K562 (cell line): ENCODE measurements at regions not wholly inside any gene's neighbourhood (a gene's known extent, or its start where the extent isn't known, plus 50 kb on each side); places are given as distances from the start of the nearest gene placed in this dataset.

Experiments used
- ATAC-seq: fragments of 200-7000 bp; cut with Tn5 transposase; 3 replicates; pipeline ENCODE4 v1.9.1; 2020; ENCODE audit warnings: moderate library complexity
- BruUV-seq: library from RNA; stranded (reverse); fragments of 400-500 nt; replicated peaks from 2 replicates; lab custom pipeline; 2021; lab: Mats Ljungman, UMichigan
- CTCF ChIA-PET: fragments of 300-600 bp; formaldehyde crosslinking; extraction: SDS; loops from one replicate; lab custom pipeline; 2021; ENCODE audit warnings: low intra/inter-chr PET ratio; lab: Yijun Ruan, JAX
- POLR2A ChIA-PET: fragments of 300-600, 350-650 bp; sonication (Branson Sonifier 250); formaldehyde crosslinking; extraction: SDS; loops from one replicate; lab custom pipeline; 2021; ENCODE audit warnings: antibody characterized with exemption, inconsistent platforms; lab: Yijun Ruan, JAX
- DNase-seq, 4 experiments: peaks; one replicate each; pipeline versions ENCODE4 v3.0.0 to v3.0.0-alpha.2; 2011 to 2018; ENCODE audit warnings: low spot score in 3 of 4, mixed read lengths in 3 of 4; ENCODE audit errors: extremely low read depth in 1 of 4
- FAIRE-seq: peaks from 2 replicates; lab custom pipeline; 2011; peaks lifted over from hg19 to GRCh38; lab: Jason Lieb, UNC
- H2AFZ ChIP-seq: 2 replicates; pipeline ENCODE4 v1.6.0; 2011; ENCODE audit warnings: low read depth, low read length, control low read depth, inconsistent platforms
- H3K27ac ChIP-seq: fragments of 200-600 bp; 3 replicates; pipeline ENCODE4 v1.8.0; 2011; ENCODE audit warnings: low read depth, mild to moderate bottlenecking, control low read depth, inconsistent platforms, low read length, moderate library complexity, mixed read lengths; ENCODE audit errors: extremely low read depth
- H3K27me3 ChIP-seq, 2 experiments: fragments of 300-600 bp in 1 of 2; 2 replicates in 1 of 2; 3 replicates in 1 of 2; pipeline versions ENCODE4 v1.6.0 to v1.8.0; 2011; ENCODE audit warnings: inconsistent platforms in 2 of 2, low read length in 2 of 2, mild to moderate bottlenecking in 1 of 2, mixed read lengths in 1 of 2, moderate library complexity in 1 of 2; ENCODE audit not compliant: control insufficient read depth in 2 of 2, insufficient read depth in 2 of 2
- H3K36me3 ChIP-seq: fragments of 300-600 bp; 3 replicates; pipeline ENCODE4 v1.8.0; 2011; ENCODE audit warnings: mild to moderate bottlenecking, low read length, inconsistent platforms; ENCODE audit not compliant: control insufficient read depth, insufficient read depth
- H3K4me1 ChIP-seq, 2 experiments: fragments of 200-600 bp in 1 of 2; replicated peaks in 1 of 2; 2 replicates in 1 of 2; 3 replicates in 1 of 2; pipeline versions ENCODE4 v1.5.1 to v1.8.0; 2011; ENCODE audit warnings: inconsistent platforms in 2 of 2, low read length in 2 of 2, mild to moderate bottlenecking in 1 of 2, mixed read lengths in 1 of 2, moderate library complexity in 1 of 2; ENCODE audit not compliant: control insufficient read depth in 2 of 2, insufficient read depth in 2 of 2
- H3K4me2 ChIP-seq: 2 replicates; pipeline ENCODE4 v1.6.1; 2011; ENCODE audit warnings: low read length, control low read depth, inconsistent platforms, mixed read lengths; ENCODE audit not compliant: insufficient read depth
- H3K4me3 ChIP-seq: fragments of 200-600 bp; sonication (generic), shearing (Covaris generic); 2 replicates; pipeline ENCODE4 v1.5.1; 2016; ENCODE audit warnings: control low read depth, inconsistent platforms
- H3K79me2 ChIP-seq: fragments of 200-600 bp; 3 replicates; pipeline ENCODE4 v1.8.0; 2011; ENCODE audit warnings: low read length, inconsistent platforms; ENCODE audit not compliant: control insufficient read depth, insufficient read depth
- H3K9ac ChIP-seq, 2 experiments: 2 replicates each; pipeline versions ENCODE4 v1.6.0 to v1.6.1; 2011; ENCODE audit warnings: low read depth in 2 of 2, low read length in 2 of 2, control low read depth in 1 of 2, inconsistent platforms in 1 of 2, mild to moderate bottlenecking in 1 of 2, mixed read lengths in 1 of 2; ENCODE audit not compliant: insufficient read depth in 1 of 2
- H3K9me1 ChIP-seq: one replicate; pipeline ENCODE4 v1.6.0; 2011; ENCODE audit warnings: inconsistent platforms, mild to moderate bottlenecking, low read length, moderate library complexity; ENCODE audit not compliant: control insufficient read depth, insufficient read depth
- H3K9me3 ChIP-seq: replicated peaks from 2 replicates; pipeline ENCODE4 v1.5.1; 2011; ENCODE audit warnings: low read depth, low read length, inconsistent platforms; ENCODE audit not compliant: control insufficient read depth, insufficient read depth
- H4K20me1 ChIP-seq: replicated peaks from 2 replicates; pipeline ENCODE4 v1.6.1; 2011; ENCODE audit warnings: low read length, inconsistent platforms, mixed read lengths; ENCODE audit not compliant: control insufficient read depth, insufficient read depth
- ARID1B ChIP-seq: fragments of 450-650 bp; IDR thresholded peaks from 2 replicates; pipeline ENCODE4 v1.6.1; 2016; ENCODE audit warnings: antibody characterized with exemption, mild to moderate bottlenecking, inconsistent platforms
- BCLAF1 ChIP-seq, 2 experiments: fragments of 450-650 bp in 1 of 2; IDR thresholded peaks; 2 replicates each; pipeline ENCODE4 v1.6.1; 2011 to 2017; ENCODE audit warnings: low read depth in 2 of 2, antibody characterized with exemption in 1 of 2, borderline replicate concordance in 1 of 2, low read length in 1 of 2, mild to moderate bottlenecking in 1 of 2, mixed read lengths in 1 of 2; ENCODE audit not compliant: control insufficient read depth in 1 of 2
- ETV1 ChIP-seq: fragments of 450-650 bp; conservative IDR thresholded peaks from 2 replicates; pipeline ENCODE4 v1.6.1; 2016; ENCODE audit warnings: missing genetic modification characterization, control low read depth, low read depth, missing compliant biosample characterization
- HDGF ChIP-seq: fragments of 450-650 bp; IDR thresholded peaks from 2 replicates; pipeline ENCODE4 v1.6.1; 2016
- IRF1 ChIP-seq: sonication (generic); formaldehyde crosslinking; IDR thresholded peaks from 2 replicates; pipeline ENCODE4 v1.8.0; 2022; ENCODE audit warnings: missing genetic modification reagents, mild to moderate bottlenecking, borderline replicate concordance
- MYBL2 ChIP-seq, 2 experiments: fragments of 450-650 bp in 1 of 2; sonication (generic) in 1 of 2; formaldehyde crosslinking in 1 of 2; IDR thresholded peaks; 2 replicates each; pipeline versions ENCODE4 v1.6.1 to v1.8.1; 2017 to 2022; ENCODE audit warnings: borderline replicate concordance in 1 of 2, inconsistent platforms in 1 of 2, low read depth in 1 of 2, mild to moderate bottlenecking in 1 of 2, missing genetic modification reagents in 1 of 2, moderate library complexity in 1 of 2
- SMAD1 ChIP-seq: fragments of 150-350 bp; IDR thresholded peaks from 2 replicates; pipeline ENCODE4 v1.6.1; 2014; ENCODE audit warnings: low read length, low read depth; ENCODE audit not compliant: partially characterized antibody
- ZBTB49 ChIP-seq: sonication (generic); formaldehyde crosslinking; IDR thresholded peaks from 2 replicates; pipeline ENCODE4 v1.8.0; 2022; ENCODE audit warnings: missing genetic modification reagents, mild to moderate bottlenecking, borderline replicate concordance
- ZNF217 ChIP-seq: sonication (generic); formaldehyde crosslinking; IDR thresholded peaks from 2 replicates; pipeline ENCODE4 v1.8.0; 2022; ENCODE audit warnings: mild to moderate bottlenecking, missing genetic modification reagents
- ZNF274 ChIP-seq: IDR thresholded peaks from 2 replicates; pipeline ENCODE4 v1.6.1; 2011; ENCODE audit warnings: low read depth, mild to moderate bottlenecking, low read length, moderate library complexity, borderline replicate concordance
- ZNF444 ChIP-seq: fragments of 250-450 bp; sonication (Bioruptor Pico); IDR thresholded peaks from 2 replicates; pipeline ENCODE4 v1.4.0; 2020; ENCODE audit warnings: mild to moderate bottlenecking, moderate library complexity
- WGBS: fragments of 100-300 bp; shearing (Covaris generic); methylation state at CpG from one replicate; pipeline ENCODE4 v1.1.6; 2016; ENCODE audit warnings: low coverage, mixed read lengths; ENCODE audit not compliant: insufficient coverage; ENCODE audit errors: missing lambda C conversion rate; 5-methylcytosine and 5-hydroxymethylcytosine counted together
- in situ Hi-C: fragments of 300-500 bp; cut with MboI; formaldehyde crosslinking; loops from 4 replicates; pipeline ENCODE4 v1.15.0; 2018; ENCODE audit warnings: inconsistent platforms, mixed read lengths
- intact Hi-C: fragments of 100-400 bp; cut with micrococcal nuclease; formaldehyde crosslinking; loops from 2 replicates; pipeline ENCODE4 v1.14.2; 2022
- TF ChIP-seq, protein P1 (sequence below): fragments of 450-650 bp; IDR thresholded peaks from 2 replicates; pipeline ENCODE4 v1.6.1; 2018; ENCODE audit warnings: mild to moderate bottlenecking, low read depth; ENCODE audit not compliant: partially characterized antibody

GRCh38 chr2:138182250-138182936 is 218.1 kb downstream of the HNMT start:
- DNase-seq (no peak), ATAC-seq (no peak), FAIRE-seq (no peak)
- H3K4me2 ChIP-seq: no peak overlapping the region
- no peak overlapping the region for H3K4me3 ChIP-seq
- BruUV-seq: no TSS peak
- no peak overlapping the region for H2AFZ ChIP-seq
- no peak overlapping the region for H3K9ac ChIP-seq
- in situ Hi-C loops: no loop called here
- CTCF ChIA-PET: no interaction called here
- POLR2A ChIA-PET: interaction anchor here (1.1 kb wide), 1 partner anchor 21 kb away, joined by 3 read pairs; no protein-coding TSS in a partner anchor
- no peak overlapping the region for H3K27ac ChIP-seq
- H3K36me3 ChIP-seq: no peaks in the 10 kb centered on the region
- H3K9me1 ChIP-seq: no peaks in the 10 kb centered on the region
- H3K9me3 ChIP-seq: no peaks in the 10 kb centered on the region
- no peaks in the 10 kb centered on the region for H3K27me3 ChIP-seq
- WGBS: 7% methylated on average over 6 of the region's 6 CpGs
- H3K4me1 ChIP-seq: no peaks in the 10 kb centered on the region
- intact Hi-C loops: no loop called here
- no peaks in the 10 kb centered on the region for H4K20me1 ChIP-seq
- no peaks in the 10 kb centered on the region for H3K79me2 ChIP-seq
- TF ChIP-seq ZNF274 (no peak), ETV1 (tag) (no peak), SMAD1 (no peak), HDGF (no peak), ZNF217 (CRISPR knock-in tag) (no peak), IRF1 (no peak), ARID1B (no peak), ZBTB49 (CRISPR knock-in tag) (no peak), ZNF444 (no peak), BCLAF1 (IDR thresholded peaks at IDR 0.05; ENCODE audit: borderline replicate concordance in 1 of 2, control insufficient read depth in 1 of 2, low read depth in 2 of 2, low read length in 1 of 2) (no peak), MYBL2 (IDR thresholded peaks at IDR 0.05; ENCODE audit: low read depth) (no peak), MYBL2 (CRISPR knock-in tag; IDR thresholded peaks at IDR 0.05; ENCODE audit: borderline replicate concordance) (no peak)
- TF ChIP-seq, protein P1, sequence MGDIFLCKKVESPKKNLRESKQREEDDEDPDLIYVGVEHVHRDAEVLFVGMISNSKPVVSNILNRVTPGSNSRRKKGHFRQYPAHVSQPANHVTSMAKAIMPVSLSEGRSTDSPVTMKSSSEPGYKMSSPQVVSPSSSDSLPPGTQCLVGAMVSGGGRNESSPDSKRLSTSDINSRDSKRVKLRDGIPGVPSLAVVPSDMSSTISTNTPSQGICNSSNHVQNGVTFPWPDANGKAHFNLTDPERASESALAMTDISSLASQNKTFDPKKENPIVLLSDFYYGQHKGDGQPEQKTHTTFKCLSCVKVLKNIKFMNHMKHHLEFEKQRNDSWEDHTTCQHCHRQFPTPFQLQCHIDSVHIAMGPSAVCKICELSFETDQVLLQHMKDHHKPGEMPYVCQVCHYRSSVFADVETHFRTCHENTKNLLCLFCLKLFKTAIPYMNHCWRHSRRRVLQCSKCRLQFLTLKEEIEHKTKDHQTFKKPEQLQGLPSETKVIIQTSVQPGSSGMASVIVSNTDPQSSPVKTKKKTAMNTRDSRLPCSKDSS: no peak
